PC-9 (cell line): ENCODE measurements at regions not wholly inside any gene's neighbourhood (a gene's known extent, or its start where the extent isn't known, plus 50 kb on each side); places are given as distances from the start of the nearest gene placed in this dataset.
"Not testable (repeated sequence)": the region's sequence is repeated elsewhere in the genome, so short reads cannot be mapped to it uniquely, and the experiment has no call there.

Experiments used
- CTCF ChIP-seq: fragments of 200-600 bp; sonication (generic); conservative IDR thresholded peaks from 2 replicates; pipeline ENCODE4 v1.6.1; 2017; ENCODE audit warnings: mixed run types, antibody characterized with exemption, mild to moderate bottlenecking, moderate library complexity
- EZH2 ChIP-seq: fragments of 200-600 bp; sonication (generic); IDR thresholded peaks from 2 replicates; pipeline ENCODE4 v1.8.0; 2017; ENCODE audit warnings: antibody characterized with exemption, low read depth

GRCh38 chr5:42115721-42116120, 190.6 kb downstream of the FBXO4 start:
- not testable (repeated sequence) for TF ChIP-seq EZH2, CTCF
